ENCODE measurements at regions not wholly inside any gene's neighbourhood (a gene's known extent, or its start where the extent isn't known, plus 50 kb on each side); places are given as distances from the start of the nearest gene placed in this dataset.

DNA sequence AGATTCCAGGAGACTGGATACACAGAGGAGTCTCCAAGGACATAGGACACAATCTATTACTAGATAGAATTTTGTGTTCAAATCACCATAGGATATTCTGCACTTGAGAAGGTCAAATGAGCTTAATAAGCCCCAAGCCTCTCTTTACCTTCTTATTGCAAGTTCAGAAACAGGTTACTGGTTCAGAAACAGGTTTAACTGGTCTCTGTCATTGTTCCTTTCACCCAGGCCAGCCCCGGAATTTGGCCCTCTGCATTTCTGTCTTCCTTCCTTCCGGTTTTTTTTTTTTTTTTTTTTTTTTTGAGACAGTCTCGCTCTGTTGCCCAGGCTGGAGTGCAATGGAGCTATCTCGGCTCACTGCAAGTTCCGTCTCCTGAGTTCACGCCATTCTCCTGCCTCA, 700.2 kb downstream of the EPHA4 start:
- DNase-seq, result no peak
- TF ChIP-seq, protein P1, sequence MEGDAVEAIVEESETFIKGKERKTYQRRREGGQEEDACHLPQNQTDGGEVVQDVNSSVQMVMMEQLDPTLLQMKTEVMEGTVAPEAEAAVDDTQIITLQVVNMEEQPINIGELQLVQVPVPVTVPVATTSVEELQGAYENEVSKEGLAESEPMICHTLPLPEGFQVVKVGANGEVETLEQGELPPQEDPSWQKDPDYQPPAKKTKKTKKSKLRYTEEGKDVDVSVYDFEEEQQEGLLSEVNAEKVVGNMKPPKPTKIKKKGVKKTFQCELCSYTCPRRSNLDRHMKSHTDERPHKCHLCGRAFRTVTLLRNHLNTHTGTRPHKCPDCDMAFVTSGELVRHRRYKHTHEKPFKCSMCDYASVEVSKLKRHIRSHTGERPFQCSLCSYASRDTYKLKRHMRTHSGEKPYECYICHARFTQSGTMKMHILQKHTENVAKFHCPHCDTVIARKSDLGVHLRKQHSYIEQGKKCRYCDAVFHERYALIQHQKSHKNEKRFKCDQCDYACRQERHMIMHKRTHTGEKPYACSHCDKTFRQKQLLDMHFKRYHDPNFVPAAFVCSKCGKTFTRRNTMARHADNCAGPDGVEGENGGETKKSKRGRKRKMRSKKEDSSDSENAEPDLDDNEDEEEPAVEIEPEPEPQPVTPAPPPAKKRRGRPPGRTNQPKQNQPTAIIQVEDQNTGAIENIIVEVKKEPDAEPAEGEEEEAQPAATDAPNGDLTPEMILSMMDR (IDR thresholded peaks at IDR 0.05 in 4 of 5, conservative IDR thresholded peaks at IDR 0.05 in 1 of 5), result no peak
- no peak for TF ChIP-seq POLR2A (IDR thresholded peaks at IDR 0.05)
- intact Hi-C loops (cut with DNase I; ENCODE audit: low total_unique reads) (no loop called here), in situ Hi-C loops (cut with MboI; ENCODE audit: low sequenced_read_pairs in 4 of 4) (no loop called here)
- H3K4me3 ChIP-seq, result no peak overlapping the region
- H3K36me3 ChIP-seq, result no peaks in the 10 kb centered on the region
- no peak overlapping the region for H3K27ac ChIP-seq
- no peaks in the 10 kb centered on the region for H3K4me1 ChIP-seq
- no peaks in the 10 kb centered on the region for H3K9me3 ChIP-seq
- no peak for ATAC-seq
- no peaks in the 10 kb centered on the region for H3K27me3 ChIP-seq

DNA sequence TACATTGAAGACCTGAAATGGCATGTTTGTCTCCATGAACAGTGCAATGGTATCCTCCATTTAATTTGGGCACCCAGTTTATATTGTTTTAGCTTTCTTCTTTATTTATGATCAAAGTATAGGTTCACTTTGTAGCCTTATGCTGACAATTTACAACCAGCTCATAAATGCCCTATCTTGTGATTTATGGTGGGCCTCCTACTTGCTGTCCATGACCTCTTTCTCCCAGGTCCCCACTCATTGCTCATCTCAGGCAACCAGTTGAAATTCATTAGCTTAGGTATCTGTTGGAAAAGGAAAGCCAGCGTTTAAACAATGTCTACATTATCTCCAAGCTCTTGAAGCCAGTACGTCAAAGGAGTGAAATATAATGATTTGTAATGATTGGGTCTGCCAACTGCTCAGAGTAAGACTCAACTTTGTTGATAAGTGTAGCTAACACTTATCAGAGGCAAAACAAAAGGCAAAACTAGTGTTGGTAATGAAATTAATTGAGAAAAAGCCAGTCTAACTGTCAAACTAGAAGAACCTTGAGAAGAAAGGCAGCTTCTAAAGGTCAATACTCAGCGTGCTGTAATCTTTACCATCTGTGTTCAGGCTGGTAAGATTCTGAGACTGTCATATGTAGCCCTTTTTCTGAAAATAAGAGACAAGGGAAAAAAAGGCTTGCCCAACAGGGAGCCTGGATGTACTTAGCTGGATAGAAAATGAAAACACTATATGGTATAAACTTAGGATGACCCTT, 695.9 kb downstream of the EPHA4 start:
- no peak for TF ChIP-seq POLR2A (IDR thresholded peaks at IDR 0.05)
- TF ChIP-seq, protein P1 (IDR thresholded peaks at IDR 0.05 in 4 of 5, conservative IDR thresholded peaks at IDR 0.05 in 1 of 5), result no peak
- DNase-seq (no peak), ATAC-seq (no peak)
- in situ Hi-C loops (cut with MboI; ENCODE audit: low sequenced_read_pairs in 4 of 4), result no loop called here
- intact Hi-C loops (cut with DNase I; ENCODE audit: low total_unique reads), result no loop called here
- Histone ChIP-seq H3K36me3 (no peaks in the 10 kb centered on the region), H3K4me1 (no peaks in the 10 kb centered on the region), H3K27me3 (no peaks in the 10 kb centered on the region), H3K9me3 (no peaks in the 10 kb centered on the region), H3K4me3 (no peak overlapping the region), H3K27ac (no peak overlapping the region)

DNA sequence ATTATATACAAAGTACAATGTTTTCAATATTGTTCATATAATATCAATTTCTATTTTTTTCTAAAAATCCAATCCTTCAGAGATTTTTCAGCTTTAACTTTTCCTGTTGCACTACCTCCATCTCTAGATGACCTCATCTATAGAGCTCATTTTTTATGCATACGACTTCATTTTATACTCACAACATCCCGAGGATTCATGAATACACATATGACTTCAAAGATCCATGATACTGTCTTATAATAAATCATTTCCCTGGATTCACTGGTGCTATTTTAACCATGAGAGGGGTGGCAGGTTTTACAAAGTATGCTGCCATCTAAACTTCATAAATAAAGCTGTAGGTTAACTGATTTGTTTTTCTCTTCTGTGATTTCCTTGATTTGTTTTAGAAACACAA, 694.6 kb downstream of the EPHA4 start:
- TF ChIP-seq POLR2A (IDR thresholded peaks at IDR 0.05), result no peak
- TF ChIP-seq, protein P1 (IDR thresholded peaks at IDR 0.05 in 4 of 5, conservative IDR thresholded peaks at IDR 0.05 in 1 of 5), result no peak
- no peaks in the 10 kb centered on the region for H3K36me3 ChIP-seq
- intact Hi-C loops (cut with DNase I; ENCODE audit: low total_unique reads) (no loop called here), in situ Hi-C loops (cut with MboI; ENCODE audit: low sequenced_read_pairs in 4 of 4) (no loop called here)
- H3K27me3 ChIP-seq, result no peaks in the 10 kb centered on the region
- no peak for ATAC-seq
- no peak for DNase-seq
- H3K4me3 ChIP-seq, result no peak overlapping the region
- H3K9me3 ChIP-seq, result no peaks in the 10 kb centered on the region
- H3K27ac ChIP-seq, result no peak overlapping the region
- H3K4me1 ChIP-seq, result peaks cover 0 to under 1% of the 10 kb centered on the region in 2 donors

DNA sequence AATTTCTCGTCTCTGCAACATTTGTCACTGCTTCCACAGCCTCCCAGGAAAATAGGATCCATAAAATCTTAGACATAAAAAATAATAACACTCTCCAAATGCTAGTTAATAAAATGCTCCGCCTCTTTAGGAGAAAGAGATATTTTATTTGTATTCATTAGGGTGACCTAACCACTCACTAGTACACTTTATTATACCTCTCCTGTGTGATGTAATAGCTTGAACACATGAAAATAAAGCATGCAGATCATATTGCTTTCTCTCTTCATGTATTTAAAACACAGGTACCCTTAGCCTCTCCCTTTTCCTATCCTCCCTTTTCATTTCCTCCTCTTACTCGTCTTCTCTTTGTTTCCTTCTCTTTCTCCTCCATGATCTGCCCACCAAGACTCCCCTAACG, 694.2 kb downstream of the EPHA4 start:
- H3K9me3 ChIP-seq, result no peaks in the 10 kb centered on the region
- ATAC-seq, result no peak
- in situ Hi-C loops (cut with MboI; ENCODE audit: low sequenced_read_pairs in 4 of 4), result no loop called here
- TF ChIP-seq, protein P1 (IDR thresholded peaks at IDR 0.05 in 4 of 5, conservative IDR thresholded peaks at IDR 0.05 in 1 of 5), result no peak
- no peak for TF ChIP-seq POLR2A (IDR thresholded peaks at IDR 0.05)
- no peak overlapping the region for H3K27ac ChIP-seq
- intact Hi-C loops (cut with DNase I; ENCODE audit: low total_unique reads), result no loop called here
- no peaks in the 10 kb centered on the region for H3K36me3 ChIP-seq
- no peak for DNase-seq
- H3K4me3 ChIP-seq, result no peak overlapping the region
- H3K4me1 ChIP-seq, result peaks cover 0 to 3% of the 10 kb centered on the region in 2 donors
- H3K27me3 ChIP-seq, result no peaks in the 10 kb centered on the region

Data from gastrocnemius medialis (tissue), 4 donors.